SU-DHL-6 (cell line): ENCODE measurements at regions not wholly inside any gene's neighbourhood (a gene's known extent, or its start where the extent isn't known, plus 50 kb on each side); places are given as distances from the start of the nearest gene placed in this dataset.

ENCODE experiments used
- H2AFZ ChIP-seq: fragments of 200-600 bp; sonication (generic); 2 replicates; pipeline ENCODE4 v1.6.1; 2014; ENCODE audit warnings: low read depth, mild to moderate bottlenecking, moderate library complexity, mixed read lengths, antibody characterized with exemption, low read length; ENCODE audit not compliant: severe bottlenecking
- H3F3A ChIP-seq: fragments of 200-600 bp; shearing (Covaris generic); 2 replicates; pipeline ENCODE4 v1.6.0; 2016; ENCODE audit warnings: antibody characterized with exemption, mild to moderate bottlenecking; ENCODE audit not compliant: insufficient read depth
- H3K27ac ChIP-seq: fragments of 200-600 bp; sonication (generic); 2 replicates; pipeline ENCODE4 v1.5.1; 2016; ENCODE audit warnings: low read depth, mild to moderate bottlenecking, low read length, moderate library complexity, mixed read lengths
- H3K27me3 ChIP-seq: fragments of 200-600 bp; sonication (generic), shearing (Covaris generic); 2 replicates; pipeline ENCODE4 v1.6.0; 2014; ENCODE audit warnings: mild to moderate bottlenecking, low read length
- H3K36me3 ChIP-seq: fragments of 200-600 bp; sonication (generic); 2 replicates; pipeline ENCODE4 v1.6.1; 2014; ENCODE audit warnings: mild to moderate bottlenecking, low read length, mixed read lengths
- H3K4me2 ChIP-seq: fragments of 300-600, 200-600 bp; shearing (Covaris generic), sonication (generic); 2 replicates; pipeline ENCODE4 v1.6.0; 2014; ENCODE audit warnings: low read length, low read depth, mild to moderate bottlenecking; ENCODE audit not compliant: poor library complexity, severe bottlenecking
- H3K4me3 ChIP-seq: fragments of 200-600 bp; sonication (generic); 2 replicates; pipeline ENCODE4 v1.5.1; 2014; ENCODE audit warnings: antibody characterized with exemption, low read length, mild to moderate bottlenecking, mixed read lengths; ENCODE audit not compliant: insufficient read depth, poor library complexity, severe bottlenecking
- H3K79me2 ChIP-seq: fragments of 200-600 bp; sonication (generic); 2 replicates; pipeline ENCODE4 v1.6.1; 2014; ENCODE audit warnings: mild to moderate bottlenecking, low read length, moderate library complexity; ENCODE audit not compliant: insufficient read depth
- H3K9ac ChIP-seq: fragments of 200-600 bp; sonication (generic); 2 replicates; pipeline ENCODE4 v1.7.0; 2014; ENCODE audit warnings: mild to moderate bottlenecking, low read length
- H3K9me2 ChIP-seq: fragments of 200-600 bp; sonication (generic); replicated peaks from 2 replicates; pipeline ENCODE4 v1.6.1; 2014; ENCODE audit warnings: low read length; ENCODE audit not compliant: insufficient read depth
- H3K9me3 ChIP-seq: fragments of 200-600 bp; sonication (generic); 2 replicates; pipeline ENCODE4 v1.6.1; 2014; ENCODE audit warnings: low read length, mixed read lengths; ENCODE audit not compliant: insufficient read depth
- H4K20me1 ChIP-seq: fragments of 200-600 bp; sonication (generic); 2 replicates; pipeline ENCODE4 v1.6.1; 2014; ENCODE audit warnings: low read depth, mild to moderate bottlenecking, antibody characterized with exemption, low read length, moderate library complexity, mixed read lengths
- CTCF ChIP-seq: fragments of 200-600 bp; sonication (generic); IDR thresholded peaks from one replicate; pipeline ENCODE4 v1.5.1; 2017; ENCODE audit warnings: antibody characterized with exemption, mild to moderate bottlenecking, low read length, moderate library complexity; ENCODE audit not compliant: insufficient read depth, poor library complexity, severe bottlenecking
- EZH2phosphoT487 ChIP-seq: fragments of 200-600 bp; sonication (generic), shearing (Covaris generic); conservative IDR thresholded peaks from 2 replicates; pipeline ENCODE4 v1.6.1; 2018; ENCODE audit warnings: mild to moderate bottlenecking, antibody characterized with exemption, low read length, moderate library complexity, mixed read lengths

DNA sequence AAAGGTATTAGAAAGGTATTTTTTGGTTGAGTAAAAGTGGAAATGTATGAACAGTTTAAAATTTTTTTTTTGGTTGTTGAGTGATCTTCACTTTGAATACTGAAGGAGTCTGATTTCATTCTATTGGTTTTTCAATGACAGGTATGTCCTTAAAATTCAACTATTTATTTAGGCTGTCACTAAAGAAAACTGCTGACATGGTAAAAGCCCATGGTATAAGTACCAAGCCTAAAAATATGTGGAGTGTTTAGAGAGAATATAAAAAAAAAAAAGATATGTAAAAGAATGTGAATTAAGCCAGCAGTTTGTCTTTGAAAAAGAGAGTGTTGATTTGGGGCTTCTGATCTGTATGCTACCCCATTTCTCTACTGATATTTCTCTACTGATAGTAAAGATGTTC is 90.3 kb upstream of the SUCLG2 start:
- no peaks in the 10 kb centered on the region for H3K27me3 ChIP-seq
- H3K4me2 ChIP-seq: no peak overlapping the region
- no peak overlapping the region for H3K27ac ChIP-seq
- no peak for TF ChIP-seq CTCF
- no peak for TF ChIP-seq EZH2phosphoT487
- H3K36me3 ChIP-seq: no peaks in the 10 kb centered on the region
- H3K4me3 ChIP-seq: no peak overlapping the region
- no peaks in the 10 kb centered on the region for H3K79me2 ChIP-seq
- H3K9me2 ChIP-seq: no peaks in the 10 kb centered on the region
- H4K20me1 ChIP-seq: no peaks in the 10 kb centered on the region
- H3K9me3 ChIP-seq: no peaks in the 10 kb centered on the region
- no peak overlapping the region for H3K9ac ChIP-seq
- H2AFZ ChIP-seq: no peak overlapping the region
- no peaks in the 10 kb centered on the region for H3F3A ChIP-seq

GRCh38 chr3:67739851-67740250 is 85.4 kb upstream of the SUCLG2 start:
- H3K79me2 ChIP-seq: no peaks in the 10 kb centered on the region
- no peak overlapping the region for H3K27ac ChIP-seq
- no peak overlapping the region for H3K4me2 ChIP-seq
- no peaks in the 10 kb centered on the region for H3K36me3 ChIP-seq
- H3K4me3 ChIP-seq: no peak overlapping the region
- no peaks in the 10 kb centered on the region for H4K20me1 ChIP-seq
- TF ChIP-seq EZH2phosphoT487 (no peak), CTCF (no peak)
- no peak overlapping the region for H3K9ac ChIP-seq
- H3K9me3 ChIP-seq: no peaks in the 10 kb centered on the region
- H3F3A ChIP-seq: no peaks in the 10 kb centered on the region
- H3K27me3 ChIP-seq: no peaks in the 10 kb centered on the region
- H2AFZ ChIP-seq: no peak overlapping the region
- no peaks in the 10 kb centered on the region for H3K9me2 ChIP-seq

DNA sequence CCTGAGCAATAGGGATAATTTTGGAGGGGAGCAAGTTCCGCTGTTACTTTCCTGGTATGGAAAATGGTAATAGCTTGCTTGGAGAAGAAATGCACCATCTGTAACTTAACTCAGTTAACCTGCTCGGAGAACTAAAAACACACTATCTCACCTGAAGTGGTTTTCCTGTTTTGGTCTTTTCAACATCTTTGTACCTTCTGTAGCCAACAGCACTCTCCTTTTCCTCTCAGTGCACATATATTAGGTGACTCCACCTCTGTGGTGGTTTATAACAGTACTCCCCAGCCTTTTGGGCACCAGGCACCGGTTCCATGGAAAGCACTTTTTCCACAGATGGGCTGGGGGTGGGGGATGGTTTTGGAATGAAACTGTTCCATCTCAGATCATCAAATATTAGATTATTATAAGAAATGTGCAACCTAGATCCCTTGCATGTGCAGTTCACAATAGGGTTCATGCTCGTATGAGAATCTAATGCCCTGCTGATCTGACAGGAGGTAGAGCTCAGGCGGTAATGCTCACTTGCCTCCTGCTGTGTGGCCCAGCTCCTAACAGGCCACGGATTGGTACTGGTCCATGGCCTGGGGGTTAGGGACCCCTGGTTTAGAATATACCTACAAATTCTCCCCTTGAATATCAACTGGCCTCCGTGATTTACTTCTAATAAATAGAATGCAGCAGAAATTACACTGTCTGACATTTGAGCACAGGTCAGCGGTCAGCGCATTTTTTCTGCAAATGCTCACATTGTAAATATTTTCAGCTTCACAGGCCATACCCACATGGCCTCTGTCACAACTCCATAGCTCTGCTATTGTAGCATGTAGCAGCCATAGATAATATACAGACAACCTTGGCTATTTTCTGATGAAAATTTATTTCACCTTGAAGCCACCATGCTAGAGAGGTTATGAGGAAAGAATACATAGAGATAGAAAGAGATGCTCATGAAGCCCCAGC is 83.8 kb upstream of the SUCLG2 start:
- Histone ChIP-seq H3K4me2 (no peak overlapping the region), H3K79me2 (no peaks in the 10 kb centered on the region), H3K36me3 (no peaks in the 10 kb centered on the region), H3K9me2 (no peaks in the 10 kb centered on the region), H4K20me1 (no peaks in the 10 kb centered on the region), H2AFZ (no peak overlapping the region), H3K27ac (no peak overlapping the region), H3F3A (no peaks in the 10 kb centered on the region), H3K9ac (no peak overlapping the region), H3K9me3 (no peaks in the 10 kb centered on the region), H3K27me3 (no peaks in the 10 kb centered on the region), H3K4me3 (no peak overlapping the region)
- TF ChIP-seq CTCF: no peak
- no peak for TF ChIP-seq EZH2phosphoT487
